ENCODE measurements at regions not wholly inside any gene's neighbourhood (a gene's known extent, or its start where the extent isn't known, plus 50 kb on each side); places are given as distances from the start of the nearest gene placed in this dataset.

- TF ChIP-seq, protein P1, sequence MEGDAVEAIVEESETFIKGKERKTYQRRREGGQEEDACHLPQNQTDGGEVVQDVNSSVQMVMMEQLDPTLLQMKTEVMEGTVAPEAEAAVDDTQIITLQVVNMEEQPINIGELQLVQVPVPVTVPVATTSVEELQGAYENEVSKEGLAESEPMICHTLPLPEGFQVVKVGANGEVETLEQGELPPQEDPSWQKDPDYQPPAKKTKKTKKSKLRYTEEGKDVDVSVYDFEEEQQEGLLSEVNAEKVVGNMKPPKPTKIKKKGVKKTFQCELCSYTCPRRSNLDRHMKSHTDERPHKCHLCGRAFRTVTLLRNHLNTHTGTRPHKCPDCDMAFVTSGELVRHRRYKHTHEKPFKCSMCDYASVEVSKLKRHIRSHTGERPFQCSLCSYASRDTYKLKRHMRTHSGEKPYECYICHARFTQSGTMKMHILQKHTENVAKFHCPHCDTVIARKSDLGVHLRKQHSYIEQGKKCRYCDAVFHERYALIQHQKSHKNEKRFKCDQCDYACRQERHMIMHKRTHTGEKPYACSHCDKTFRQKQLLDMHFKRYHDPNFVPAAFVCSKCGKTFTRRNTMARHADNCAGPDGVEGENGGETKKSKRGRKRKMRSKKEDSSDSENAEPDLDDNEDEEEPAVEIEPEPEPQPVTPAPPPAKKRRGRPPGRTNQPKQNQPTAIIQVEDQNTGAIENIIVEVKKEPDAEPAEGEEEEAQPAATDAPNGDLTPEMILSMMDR (IDR thresholded peaks at IDR 0.05; ENCODE audit: unreplicated experiment), result no peak
- no peak for DNase-seq (ENCODE audit: low spot score)
- H3K4me3 Mint-ChIP-seq (ENCODE audit: unreplicated experiment), result no peak overlapping the region
- H3K36me3 Mint-ChIP-seq (ENCODE audit: low read depth, unreplicated experiment), result peaks cover 11% of the 10 kb centered on the region
- peaks cover 2% of the 10 kb centered on the region for H3K27me3 Mint-ChIP-seq (ENCODE audit: unreplicated experiment)
- no peaks in the 10 kb centered on the region for H3K9me3 Mint-ChIP-seq (ENCODE audit: unreplicated experiment)
- no peak overlapping the region for H3K27ac Mint-ChIP-seq (ENCODE audit: unreplicated experiment)
- H3K4me1 Mint-ChIP-seq (ENCODE audit: unreplicated experiment), result no peaks in the 10 kb centered on the region
Observed at GRCh38 chr5:173412566-173412965, 84.4 kb upstream of the STC2 start.

- Mint-ChIP-seq H3K27ac (ENCODE audit: unreplicated experiment) (no peak overlapping the region), H3K36me3 (ENCODE audit: low read depth, unreplicated experiment) (peaks cover 8% of the 10 kb centered on the region), H3K9me3 (ENCODE audit: unreplicated experiment) (no peaks in the 10 kb centered on the region), H3K4me1 (ENCODE audit: unreplicated experiment) (no peaks in the 10 kb centered on the region), H3K4me3 (ENCODE audit: unreplicated experiment) (no peak overlapping the region), H3K27me3 (ENCODE audit: unreplicated experiment) (peaks cover 2% of the 10 kb centered on the region)
- no peak for DNase-seq (ENCODE audit: low spot score)
- TF ChIP-seq, protein P1 (IDR thresholded peaks at IDR 0.05; ENCODE audit: unreplicated experiment), result no peak
Observed at GRCh38 chr5:173411791-173412555, 83.8 kb upstream of the STC2 start.

DNA sequence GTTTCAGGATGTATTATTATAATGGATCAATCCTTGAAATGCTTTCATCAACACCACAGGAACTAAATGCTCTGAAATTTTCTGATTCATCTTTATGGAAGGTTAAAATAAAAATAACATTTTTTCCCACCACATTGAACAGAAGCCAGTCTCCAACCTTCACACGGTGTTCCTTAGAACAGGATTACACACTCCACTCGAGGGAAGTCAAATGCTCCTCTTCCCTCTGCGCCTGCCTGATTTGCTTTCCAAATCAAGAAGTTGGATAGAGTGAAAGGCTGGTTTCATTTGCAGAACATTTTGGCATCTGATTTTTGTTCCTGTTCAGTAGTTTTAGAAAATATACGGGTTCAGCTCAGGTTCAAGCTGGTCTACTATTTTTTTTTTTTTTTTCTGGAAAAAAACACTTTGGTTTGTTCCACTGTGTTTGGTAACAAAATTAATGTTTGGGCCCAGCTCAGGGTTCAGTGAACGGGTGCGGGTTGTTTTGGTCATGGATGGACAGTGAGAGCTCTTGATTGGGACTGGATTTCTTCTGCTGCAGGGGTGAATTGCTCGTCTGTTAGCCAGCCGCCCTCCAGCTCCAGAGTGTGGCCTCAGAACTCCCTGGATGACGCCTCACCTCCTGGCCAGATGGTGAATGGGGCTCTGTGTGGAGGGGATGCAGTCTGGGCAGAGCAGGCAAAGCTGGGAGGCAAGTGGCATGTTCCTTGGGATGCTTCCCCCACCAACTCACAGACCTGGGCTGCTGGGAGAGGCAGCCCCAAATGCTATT is 82.4 kb upstream of the STC2 start:
- Mint-ChIP-seq H3K4me3 (ENCODE audit: unreplicated experiment) (no peak overlapping the region), H3K27ac (ENCODE audit: unreplicated experiment) (no peak overlapping the region)

DNA sequence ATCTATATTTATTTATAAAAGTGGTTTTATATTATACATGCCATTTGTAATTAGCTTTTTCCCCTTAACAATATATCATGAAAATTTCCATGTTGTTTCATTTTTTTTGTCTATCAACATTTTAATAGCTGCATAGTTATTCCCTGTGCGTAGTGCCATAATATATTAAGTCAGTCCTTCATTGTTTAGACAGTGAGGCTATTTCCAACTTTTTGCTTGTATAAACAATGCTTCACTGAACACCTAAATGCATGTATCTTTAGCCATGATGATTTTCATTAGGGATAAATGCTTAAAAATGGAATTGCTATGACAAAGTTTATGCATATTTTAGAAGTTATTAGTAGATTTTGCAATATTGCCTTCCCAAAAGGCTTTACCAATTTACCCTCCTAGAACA is 80.7 kb upstream of the STC2 start:
- Mint-ChIP-seq H3K4me1 (ENCODE audit: unreplicated experiment) (no peaks in the 10 kb centered on the region), H3K27me3 (ENCODE audit: unreplicated experiment) (peaks cover 2% of the 10 kb centered on the region)
- TF ChIP-seq, protein P1 (IDR thresholded peaks at IDR 0.05; ENCODE audit: unreplicated experiment), result no peak

More for the DNA sequence above, 82.4 kb upstream of the STC2 start:
- no peaks in the 10 kb centered on the region for H3K9me3 Mint-ChIP-seq (ENCODE audit: unreplicated experiment)
- H3K4me1 Mint-ChIP-seq (ENCODE audit: unreplicated experiment), result no peaks in the 10 kb centered on the region
- H3K36me3 Mint-ChIP-seq (ENCODE audit: low read depth, unreplicated experiment), result peaks cover 4% of the 10 kb centered on the region
- no peak for DNase-seq (ENCODE audit: low spot score)
- TF ChIP-seq, protein P1 (IDR thresholded peaks at IDR 0.05; ENCODE audit: unreplicated experiment), result no peak
- peaks cover 2% of the 10 kb centered on the region for H3K27me3 Mint-ChIP-seq (ENCODE audit: unreplicated experiment)

DNA sequence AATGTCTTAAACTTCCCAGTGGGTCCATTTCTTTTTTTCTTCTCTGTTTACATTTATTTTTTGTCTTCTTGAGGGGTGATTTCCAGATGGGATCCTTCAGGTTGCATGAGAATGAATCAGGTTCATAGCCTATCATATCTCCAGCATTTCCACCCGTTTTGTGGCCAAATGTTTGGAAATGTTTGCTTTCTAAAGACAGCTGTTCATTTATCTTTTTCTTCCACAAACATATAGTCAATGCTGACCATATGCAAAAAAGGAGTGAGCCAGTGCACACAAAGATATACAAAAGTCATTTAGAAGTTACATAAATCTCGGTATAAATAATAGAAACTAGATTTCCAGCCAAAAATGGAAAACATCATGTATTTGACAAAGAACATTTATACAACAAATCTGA is 71.6 kb upstream of the STC2 start:
- Mint-ChIP-seq H3K27ac (ENCODE audit: unreplicated experiment) (no peak overlapping the region), H3K4me1 (ENCODE audit: unreplicated experiment) (peaks cover 6% of the 10 kb centered on the region), H3K4me3 (ENCODE audit: unreplicated experiment) (no peak overlapping the region), H3K9me3 (ENCODE audit: unreplicated experiment) (no peaks in the 10 kb centered on the region), H3K36me3 (ENCODE audit: low read depth, unreplicated experiment) (no peaks in the 10 kb centered on the region), H3K27me3 (ENCODE audit: unreplicated experiment) (peaks cover 8% of the 10 kb centered on the region)
- TF ChIP-seq, protein P1 (IDR thresholded peaks at IDR 0.05; ENCODE audit: unreplicated experiment), result no peak
- DNase-seq (ENCODE audit: low spot score), result no peak

More for the DNA sequence above, 80.7 kb upstream of the STC2 start:
- H3K27ac Mint-ChIP-seq (ENCODE audit: unreplicated experiment), result no peak overlapping the region
- H3K4me3 Mint-ChIP-seq (ENCODE audit: unreplicated experiment), result no peak overlapping the region
- no peaks in the 10 kb centered on the region for H3K9me3 Mint-ChIP-seq (ENCODE audit: unreplicated experiment)
- no peak for DNase-seq (ENCODE audit: low spot score)
- no peaks in the 10 kb centered on the region for H3K36me3 Mint-ChIP-seq (ENCODE audit: low read depth, unreplicated experiment)

Measured in endothelial cell (in vitro differentiated cells).